WTC11 (cell line): ENCODE measurements at regions not wholly inside any gene's neighbourhood (a gene's known extent, or its start where the extent isn't known, plus 50 kb on each side); places are given as distances from the start of the nearest gene placed in this dataset.

Experiments
- ATAC-seq: fragments of 200-7000 bp; cut with Tn5 transposase; 2 replicates; pipeline ENCODE4 v1.10.0; 2021; ENCODE audit warnings: mild to moderate bottlenecking, moderate library complexity
- CTCF ChIA-PET: fragments of 300-600 bp; sonication (Branson Sonifier 250); formaldehyde crosslinking; loops from one replicate; lab custom pipeline; 2021; ENCODE audit warnings: antibody characterized with exemption; lab: Charles Lee
- POLR2A ChIA-PET: fragments of 350-600 bp; sonication (Branson Sonifier 250); formaldehyde crosslinking; loops from one replicate; lab custom pipeline; 2021; ENCODE audit warnings: antibody characterized with exemption; lab: Charles Lee
- DNase-seq: peaks from one replicate; pipeline ENCODE4 v3.0.0; 2021; ENCODE audit warnings: low spot score
- H3K27ac Mint-ChIP-seq: 2 replicates; pipeline ENCODE4 v1.8.0; 2021; ENCODE audit warnings: mixed read lengths
- H3K27me3 Mint-ChIP-seq: 2 replicates; pipeline ENCODE4 v1.8.0; 2021; ENCODE audit warnings: low read depth, mild to moderate bottlenecking, moderate library complexity, mixed read lengths
- H3K36me3 Mint-ChIP-seq: 2 replicates; pipeline ENCODE4 v1.8.0; 2021; ENCODE audit warnings: mixed read lengths
- H3K4me1 Mint-ChIP-seq: 2 replicates; pipeline ENCODE4 v1.8.0; 2022; ENCODE audit warnings: mixed read lengths
- H3K4me3 Mint-ChIP-seq: 2 replicates; pipeline ENCODE4 v1.8.0; 2021; ENCODE audit warnings: mild to moderate bottlenecking, moderate library complexity, mixed read lengths
- H3K9me3 Mint-ChIP-seq: 2 replicates; pipeline ENCODE4 v1.8.0; 2021; ENCODE audit warnings: mixed read lengths
- AR ChIP-seq: fragments of 250-450 bp; sonication (Bioruptor Pico); IDR thresholded peaks from 2 replicates; pipeline ENCODE4 v1.9.0; 2021; ENCODE audit warnings: mild to moderate bottlenecking
- ATF1 ChIP-seq: sonication (generic); formaldehyde crosslinking; IDR thresholded peaks from 2 replicates; pipeline ENCODE4 v1.8.1; 2023; ENCODE audit warnings: mild to moderate bottlenecking, moderate library complexity, missing genetic modification reagents
- CBFB ChIP-seq: sonication (generic); formaldehyde crosslinking; IDR thresholded peaks from 2 replicates; pipeline ENCODE4 v1.8.1; 2022; ENCODE audit warnings: mild to moderate bottlenecking, low read depth, missing genetic modification reagents
- FOXP4 ChIP-seq: sonication (generic); formaldehyde crosslinking; IDR thresholded peaks from 2 replicates; pipeline ENCODE4 v1.8.0; 2022; ENCODE audit warnings: mild to moderate bottlenecking, missing genetic modification reagents
- GTF2I ChIP-seq: fragments of 250-450 bp; sonication (Bioruptor Pico); conservative IDR thresholded peaks from 2 replicates; pipeline ENCODE4 v1.4.0; 2021; ENCODE audit warnings: mild to moderate bottlenecking
- KAT7 ChIP-seq: sonication (generic); formaldehyde crosslinking; IDR thresholded peaks from 2 replicates; pipeline ENCODE4 v1.8.1; 2023; ENCODE audit warnings: missing genetic modification reagents, mild to moderate bottlenecking, borderline replicate concordance
- MLX ChIP-seq: sonication (generic); formaldehyde crosslinking; IDR thresholded peaks from 2 replicates; pipeline ENCODE4 v1.8.1; 2023; ENCODE audit warnings: mild to moderate bottlenecking, missing genetic modification reagents, moderate library complexity
- RORB ChIP-seq: fragments of 250-450 bp; sonication (Bioruptor Pico); IDR thresholded peaks from 2 replicates; pipeline ENCODE4 v1.9.0; 2021; ENCODE audit warnings: mild to moderate bottlenecking
- SMAD4 ChIP-seq: sonication (generic); formaldehyde crosslinking; IDR thresholded peaks from 2 replicates; pipeline ENCODE4 v1.8.0; 2022; ENCODE audit warnings: mild to moderate bottlenecking, missing genetic modification reagents
- TCF7 ChIP-seq: sonication (generic); formaldehyde crosslinking; IDR thresholded peaks from 2 replicates; pipeline ENCODE4 v1.8.0; 2022; ENCODE audit warnings: mild to moderate bottlenecking, low read depth, missing genetic modification reagents, moderate library complexity
- USF1 ChIP-seq: sonication (generic); formaldehyde crosslinking; IDR thresholded peaks from 2 replicates; pipeline ENCODE4 v1.8.0; 2022; ENCODE audit warnings: mild to moderate bottlenecking, missing genetic modification reagents
- USF2 ChIP-seq: sonication (generic); formaldehyde crosslinking; IDR thresholded peaks from 2 replicates; pipeline ENCODE4 v1.8.1; 2023; ENCODE audit warnings: mild to moderate bottlenecking, missing genetic modification reagents, moderate library complexity
- ZNF263 ChIP-seq: sonication (generic); formaldehyde crosslinking; IDR thresholded peaks from 2 replicates; pipeline ENCODE4 v1.8.1; 2022; ENCODE audit warnings: low read depth, mild to moderate bottlenecking, moderate library complexity, missing genetic modification reagents
- ZNF423 ChIP-seq: fragments of 250-450 bp; sonication (Bioruptor Pico); IDR thresholded peaks from 2 replicates; pipeline ENCODE4 v2.1.2; 2022; ENCODE audit warnings: mild to moderate bottlenecking, moderate library complexity
- TF ChIP-seq, protein P1 (sequence below): fragments of 250-450 bp; sonication (Bioruptor Pico); conservative IDR thresholded peaks from 2 replicates; pipeline ENCODE4 v1.9.0; 2021; ENCODE audit warnings: mild to moderate bottlenecking
- TF ChIP-seq, protein P2 (sequence below): fragments of 250-450 bp; sonication (Bioruptor Pico); IDR thresholded peaks from 2 replicates; pipeline ENCODE4 v1.8.0; 2021; ENCODE audit warnings: mild to moderate bottlenecking

GRCh38 chr12:107180272-107180671 is 86.9 kb upstream of the CRY1 start:
- CTCF ChIA-PET: no interaction called here
- no peak for ATAC-seq

More at GRCh38 chr12:107180272-107180671, 86.9 kb upstream of the CRY1 start:
- no peaks in the 10 kb centered on the region for H3K4me1 Mint-ChIP-seq
- no peak overlapping the region for H3K4me3 Mint-ChIP-seq
- POLR2A ChIA-PET: no interaction called here
- H3K27ac Mint-ChIP-seq: no peak overlapping the region
- peaks cover 16% of the 10 kb centered on the region for H3K9me3 Mint-ChIP-seq
- no peaks in the 10 kb centered on the region; the same call in 1 of the 2 replicates for H3K27me3 Mint-ChIP-seq
- DNase-seq: no peak
- peaks cover 3% of the 10 kb centered on the region for H3K36me3 Mint-ChIP-seq
- TF ChIP-seq, protein P1, sequence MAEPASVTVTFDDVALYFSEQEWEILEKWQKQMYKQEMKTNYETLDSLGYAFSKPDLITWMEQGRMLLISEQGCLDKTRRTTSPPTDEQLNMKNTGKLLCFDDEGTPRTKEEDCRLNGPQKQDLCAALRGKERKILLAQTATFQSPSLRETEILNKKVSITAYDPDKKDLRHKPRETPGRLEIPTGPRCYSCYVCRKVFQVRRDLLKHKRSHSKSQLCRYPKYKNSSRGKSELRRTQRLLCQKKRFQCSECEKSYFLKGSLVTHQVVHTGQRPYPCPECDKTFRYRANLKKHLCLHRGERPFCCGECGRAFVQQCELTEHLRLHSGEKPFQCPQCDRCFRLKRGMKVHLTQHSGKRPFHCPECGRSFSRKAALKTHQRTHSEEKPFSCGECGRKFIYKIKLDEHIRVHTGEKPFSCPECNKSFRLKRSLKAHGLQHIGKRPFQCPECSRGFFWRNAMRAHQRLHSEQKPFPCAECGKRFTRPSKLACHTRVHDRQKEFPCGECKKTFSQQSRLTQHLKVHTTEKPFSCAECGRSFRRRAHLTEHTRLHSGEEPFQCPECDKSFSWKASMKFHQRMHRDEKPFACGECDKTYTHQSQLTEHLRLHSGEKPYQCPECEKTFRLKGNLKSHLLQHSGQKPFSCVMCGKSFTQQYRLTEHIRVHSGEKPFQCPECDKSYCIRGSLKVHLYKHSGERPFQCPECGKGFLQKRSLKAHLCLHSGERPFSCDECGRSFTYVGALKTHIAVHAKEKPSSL (CRISPR knock-in tag): no peak
- TF ChIP-seq TCF7 (CRISPR knock-in tag) (no peak), ZNF263 (CRISPR knock-in tag) (no peak), KAT7 (no peak), FOXP4 (CRISPR knock-in tag) (no peak), ZNF423 (CRISPR knock-in tag) (no peak), CBFB (CRISPR knock-in tag) (no peak), USF1 (no peak), RORB (CRISPR knock-in tag) (no peak), ATF1 (CRISPR knock-in tag) (no peak), GTF2I (no peak), SMAD4 (no peak), AR (CRISPR knock-in tag) (no peak), USF2 (CRISPR knock-in tag) (no peak), MLX (CRISPR knock-in tag) (no peak)
- TF ChIP-seq, protein P2, sequence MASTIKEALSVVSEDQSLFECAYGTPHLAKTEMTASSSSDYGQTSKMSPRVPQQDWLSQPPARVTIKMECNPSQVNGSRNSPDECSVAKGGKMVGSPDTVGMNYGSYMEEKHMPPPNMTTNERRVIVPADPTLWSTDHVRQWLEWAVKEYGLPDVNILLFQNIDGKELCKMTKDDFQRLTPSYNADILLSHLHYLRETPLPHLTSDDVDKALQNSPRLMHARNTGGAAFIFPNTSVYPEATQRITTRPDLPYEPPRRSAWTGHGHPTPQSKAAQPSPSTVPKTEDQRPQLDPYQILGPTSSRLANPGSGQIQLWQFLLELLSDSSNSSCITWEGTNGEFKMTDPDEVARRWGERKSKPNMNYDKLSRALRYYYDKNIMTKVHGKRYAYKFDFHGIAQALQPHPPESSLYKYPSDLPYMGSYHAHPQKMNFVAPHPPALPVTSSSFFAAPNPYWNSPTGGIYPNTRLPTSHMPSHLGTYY (CRISPR knock-in tag): no peak
